ENCODE measurements at regions not wholly inside any gene's neighbourhood (a gene's known extent, or its start where the extent isn't known, plus 50 kb on each side); places are given as distances from the start of the nearest gene placed in this dataset.

GRCh38 chr7:56538541-56539429 lies 422.6 kb upstream of the NUPR2 start:
- TF ChIP-seq CTCF (conservative IDR thresholded peaks at IDR 0.05 in 1 of 2, IDR thresholded peaks at IDR 0.05 in 1 of 2; ENCODE audit: low read depth in 1 of 2, low read length in 2 of 2), result no peak
- no peak for TF ChIP-seq EZH2 (IDR thresholded peaks at IDR 0.05; ENCODE audit: low read length, missing control alignments)
